ENCODE measurements at regions not wholly inside any gene's neighbourhood (a gene's known extent, or its start where the extent isn't known, plus 50 kb on each side); places are given as distances from the start of the nearest gene placed in this dataset.
"Not testable (repeated sequence)": the region's sequence is repeated elsewhere in the genome, so short reads cannot be mapped to it uniquely, and the experiment has no call there.

DNA sequence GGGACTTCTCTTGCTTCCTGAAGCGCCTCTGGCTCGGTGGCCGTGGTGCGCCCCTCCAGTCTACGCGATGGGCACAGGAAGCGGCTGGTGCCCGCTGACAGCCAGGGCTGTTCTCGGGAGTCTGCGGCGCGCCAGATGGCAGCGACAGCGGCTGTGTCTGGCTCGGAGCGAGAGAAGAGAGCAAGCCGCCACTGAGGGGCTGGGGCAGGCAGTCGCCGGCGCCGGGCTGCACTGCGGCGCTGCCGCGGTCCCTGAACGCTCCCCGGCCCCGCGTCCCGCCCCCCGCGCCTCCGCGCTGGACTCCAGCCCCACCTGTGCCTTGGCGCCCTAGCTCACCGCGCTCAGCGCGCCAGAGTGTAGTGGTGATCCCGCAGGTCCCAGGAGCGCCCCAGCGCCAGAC lies 2994.6 kb downstream of the RPIA start:
- DNase-seq; in situ Hi-C loops (cut with HindIII; ENCODE audit: low pct_ligation_motif_present, low pct_unique_long_range_greater_than_20kb, low sequenced_read_pairs): not testable (repeated sequence)

Data from ACHN (cell line).